Kidney tubule cell (primary cell): ENCODE measurements at regions not wholly inside any gene's neighbourhood (a gene's known extent, or its start where the extent isn't known, plus 50 kb on each side); places are given as distances from the start of the nearest gene placed in this dataset.
A peak's percentile ranks its signal among the peaks of the same experiment; 100 is the strongest.
"Not testable (repeated sequence)": the region's sequence is repeated elsewhere in the genome, so short reads cannot be mapped to it uniquely, and the experiment has no call there.

Source experiments
- DNase-seq: peaks from one replicate; pipeline ENCODE4 v3.0.0-alpha.2; 2018; ENCODE audit warnings: low spot score

DNA sequence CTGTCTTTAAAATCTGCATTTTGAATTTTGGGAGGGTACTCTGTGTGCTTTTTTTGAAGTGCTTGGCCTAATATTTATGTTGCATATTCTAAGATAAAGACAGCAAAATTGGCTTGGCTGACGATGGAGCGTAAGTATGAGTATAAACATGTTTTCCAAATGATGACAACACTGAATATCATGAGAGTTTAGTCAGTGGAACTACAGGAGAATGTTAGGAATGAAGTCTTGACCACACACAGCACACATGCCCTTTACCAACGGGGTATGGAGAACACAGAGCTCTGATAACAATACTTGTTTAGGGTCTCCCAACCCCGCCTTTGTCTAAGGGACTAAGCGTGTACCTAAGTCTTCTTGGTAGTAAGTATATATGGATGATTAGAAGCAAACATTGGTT lies 253.9 kb upstream of the FZD8 start:
- peak; percentile 40 for DNase-seq

- DNase-seq, result no peak
Observed at GRCh38 chr10:35895331-35895730, 253.2 kb upstream of the FZD8 start.

DNA sequence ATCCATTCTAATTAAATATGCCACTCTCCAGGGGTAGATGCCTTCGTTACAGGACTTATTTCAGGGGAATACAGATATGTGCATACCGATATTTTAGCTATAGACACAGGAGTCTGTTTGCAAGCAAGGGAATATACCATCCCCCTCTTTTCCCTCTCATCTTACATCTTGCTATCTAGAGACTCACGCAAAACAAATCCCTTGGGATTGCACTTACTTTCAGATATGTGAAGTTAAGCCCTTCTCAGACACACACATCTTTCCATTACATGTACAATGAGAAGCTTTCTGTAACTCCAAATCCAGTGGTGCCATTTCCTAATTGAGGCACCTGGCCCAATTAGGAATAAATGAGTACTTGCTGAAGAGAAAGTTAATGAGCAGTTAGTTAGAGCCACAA lies 250.4 kb upstream of the FZD8 start:
- no peak for DNase-seq

DNA sequence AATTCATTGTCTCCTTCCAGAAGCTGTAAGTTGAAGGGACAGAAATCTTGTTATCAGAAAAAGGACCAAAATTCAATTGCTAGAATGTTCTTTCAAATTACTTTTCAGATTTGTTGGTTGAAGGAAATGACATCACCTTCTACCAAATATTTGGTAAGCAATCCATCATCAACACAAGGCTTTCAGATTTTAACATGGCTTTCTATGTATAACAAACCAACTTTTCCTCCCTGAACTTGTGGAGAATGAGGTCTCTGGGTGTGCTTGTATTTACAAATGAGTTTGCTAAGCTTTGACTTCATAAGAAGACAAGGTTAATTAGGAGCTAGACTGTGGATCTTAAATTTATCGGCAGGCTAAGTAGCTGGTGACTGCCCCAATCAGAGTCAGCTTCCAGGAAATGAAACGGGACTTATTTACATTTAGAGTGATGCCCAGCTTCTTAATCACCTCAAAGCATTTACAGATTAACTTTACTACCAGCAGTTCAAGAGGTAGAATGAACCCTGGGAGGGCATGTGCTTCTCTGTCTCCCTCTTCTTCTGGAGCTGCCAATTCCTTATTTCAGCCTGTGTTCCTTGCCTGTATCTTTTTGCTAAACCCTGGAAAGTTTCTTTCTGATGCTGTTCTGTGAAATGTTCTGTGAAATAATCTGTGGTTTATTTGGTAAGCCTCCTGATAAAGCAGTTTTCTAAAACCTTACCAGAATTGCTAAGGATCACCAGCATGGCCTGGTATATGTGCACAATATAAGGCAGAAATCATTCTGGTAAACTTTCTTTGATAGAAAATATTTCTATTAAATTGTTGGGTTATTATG lies 248.8 kb upstream of the FZD8 start:
- peak; percentile 69 for DNase-seq

- DNase-seq, result no peak
Observed at GRCh38 chr10:35889971-35890675, 248.0 kb upstream of the FZD8 start.

DNA sequence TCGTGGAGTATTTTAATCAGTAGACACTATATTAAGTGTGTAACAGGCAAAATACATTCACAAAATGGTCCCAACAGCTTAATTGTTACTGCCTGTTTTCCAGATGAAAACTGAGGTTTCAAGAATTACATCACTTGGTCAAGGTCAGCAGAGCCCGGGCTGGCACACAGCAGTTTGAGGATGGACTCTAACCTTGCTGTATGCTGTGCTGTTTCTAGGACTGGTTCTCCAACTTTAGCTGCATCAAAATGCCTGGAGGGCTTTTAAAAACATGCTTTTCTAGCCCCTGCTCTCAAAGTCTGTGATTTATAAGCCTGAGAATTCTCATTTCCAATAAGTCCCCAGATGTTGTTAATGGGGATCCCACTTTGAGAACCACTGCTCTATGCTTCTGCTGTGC lies 247.1 kb upstream of the FZD8 start:
- DNase-seq, result no peak

- no peak for DNase-seq
Observed at GRCh38 chr10:35888400-35888799, 246.3 kb upstream of the FZD8 start.

DNA sequence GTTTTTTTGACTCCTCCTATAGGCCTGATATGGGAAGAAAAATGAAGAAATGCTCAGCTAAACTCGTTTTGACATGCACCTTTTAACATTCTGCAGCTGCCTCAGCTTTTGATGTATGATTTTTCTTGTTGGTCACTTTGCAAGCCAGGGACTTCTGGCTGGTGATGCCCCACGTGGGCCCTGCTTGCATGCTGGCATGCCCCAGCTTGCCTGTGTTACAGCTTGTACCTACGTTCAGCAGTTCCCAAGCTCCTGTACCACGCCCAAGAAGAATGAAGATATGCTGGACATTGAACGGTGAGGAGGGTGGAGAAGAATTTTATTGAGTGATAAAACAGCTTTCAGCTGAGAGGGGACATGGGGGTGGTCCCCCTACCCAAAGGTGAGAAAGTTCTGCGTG lies 245.6 kb upstream of the FZD8 start:
- DNase-seq, result no peak

DNA sequence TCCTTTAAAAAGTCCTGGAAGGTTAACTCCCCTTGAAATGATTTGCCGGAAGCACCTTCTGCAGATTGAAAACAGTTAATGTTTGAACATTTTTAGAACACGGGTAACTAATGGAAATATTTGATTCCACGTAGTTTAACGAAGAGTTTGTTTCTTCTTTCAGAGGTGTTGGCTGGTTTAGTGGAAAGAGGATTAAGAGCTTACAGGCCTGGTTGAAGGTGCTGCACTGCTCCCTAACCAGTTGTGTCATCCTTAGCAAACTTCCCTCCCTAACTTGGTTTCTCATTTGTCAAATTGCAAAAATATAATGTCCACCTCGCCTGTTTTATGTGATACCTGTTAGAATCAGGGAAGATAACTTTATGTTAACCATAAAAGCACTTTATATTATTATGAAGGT lies 243.0 kb upstream of the FZD8 start:
- DNase-seq, result no peak

DNA sequence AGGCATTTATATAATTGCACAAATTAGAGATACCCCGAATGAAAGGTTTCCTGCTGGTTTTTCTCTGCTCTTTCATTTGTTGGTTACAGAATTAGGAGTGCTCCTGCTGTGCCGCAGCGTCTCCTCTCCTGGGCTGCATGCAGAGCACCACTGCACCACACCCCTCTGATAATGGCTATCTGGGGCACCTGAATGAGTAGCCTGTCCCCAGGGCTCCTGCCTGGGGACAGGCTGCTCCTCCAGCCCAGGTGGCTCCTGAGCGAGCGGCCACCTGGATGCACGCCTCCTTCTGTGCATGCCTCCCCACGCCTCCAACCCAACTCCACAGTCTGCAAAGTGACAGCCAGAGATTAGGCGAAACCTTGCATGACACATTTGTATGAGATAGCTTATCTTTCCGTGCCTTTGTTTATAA lies 242.6 kb upstream of the FZD8 start:
- no peak for DNase-seq

DNA sequence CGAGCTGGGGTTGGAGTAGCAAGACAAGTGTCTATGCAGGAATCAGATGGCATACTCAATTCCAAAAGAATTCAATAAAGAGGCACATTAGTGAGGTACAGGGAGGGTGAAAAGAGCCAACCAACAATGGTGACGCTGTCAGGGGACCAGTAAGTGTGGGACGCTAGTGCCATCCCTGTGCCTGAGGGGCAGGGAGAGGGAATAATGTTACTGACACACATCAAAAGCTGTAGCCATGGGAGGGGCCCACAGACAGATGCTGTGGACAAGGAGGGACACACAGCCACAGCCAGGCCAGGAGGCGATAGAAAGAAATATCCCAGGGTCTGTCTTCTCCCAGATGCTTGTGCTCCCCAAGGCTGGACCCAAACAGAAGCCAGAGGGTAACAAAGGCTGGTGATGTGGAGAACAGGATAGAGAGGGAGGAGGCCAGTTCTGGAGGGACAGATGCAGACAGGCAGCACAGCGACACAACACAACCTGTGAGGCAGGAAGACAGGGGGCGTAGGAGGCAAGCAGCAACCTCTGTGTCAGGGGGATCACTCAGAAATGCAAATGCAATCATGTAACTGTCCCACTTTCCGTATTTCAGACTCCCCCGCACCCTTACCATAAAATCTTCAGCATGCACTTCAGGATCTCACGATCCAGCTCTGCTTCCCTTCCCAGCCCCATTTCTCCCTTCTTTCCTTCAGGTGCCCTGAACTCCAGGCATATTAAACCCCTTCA lies 240.5 kb upstream of the FZD8 start:
- no peak for DNase-seq

DNA sequence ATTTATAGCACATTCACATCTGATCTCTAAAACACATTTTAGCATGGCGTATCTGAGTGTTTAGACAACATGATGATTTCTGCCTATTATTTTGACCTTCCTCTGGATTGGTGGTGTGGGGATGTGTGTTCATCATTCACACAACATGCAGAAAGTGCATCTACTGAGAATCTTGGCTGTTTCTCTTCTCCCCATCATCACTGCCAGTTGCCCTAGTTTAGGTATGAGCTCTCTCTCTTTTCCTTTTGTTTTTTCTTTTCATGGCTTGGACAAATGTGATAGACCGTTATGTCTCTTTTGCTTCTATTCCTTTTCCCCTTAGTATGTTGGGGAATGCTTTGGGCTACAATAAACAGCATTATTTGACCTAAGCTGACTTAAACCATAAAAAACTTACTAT lies 239.2 kb upstream of the FZD8 start:
- DNase-seq, result no peak

DNA sequence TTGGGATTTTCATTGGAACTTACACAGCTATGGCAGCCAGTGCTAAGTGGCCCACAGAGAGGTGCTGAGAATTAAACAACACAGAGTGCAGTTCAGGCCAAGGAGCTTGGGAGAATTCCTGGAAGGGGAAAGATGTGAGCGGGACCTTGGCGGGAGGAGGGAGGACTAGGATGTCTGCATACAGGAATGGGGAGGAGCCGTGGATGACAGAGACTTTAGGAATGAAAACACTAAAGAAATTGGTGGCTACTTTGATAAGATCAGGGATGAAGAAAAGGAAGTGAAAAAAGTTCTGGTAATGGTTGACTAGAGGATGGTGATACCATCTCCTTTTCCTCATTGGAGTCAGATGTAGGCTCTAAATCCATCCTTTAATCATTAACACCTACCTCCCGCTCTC lies 234.2 kb upstream of the FZD8 start:
- peak; percentile 96 for DNase-seq

GRCh38 chr10:35875016-35875676 lies 233.1 kb upstream of the FZD8 start:
- DNase-seq, result peak; percentile 62

DNA sequence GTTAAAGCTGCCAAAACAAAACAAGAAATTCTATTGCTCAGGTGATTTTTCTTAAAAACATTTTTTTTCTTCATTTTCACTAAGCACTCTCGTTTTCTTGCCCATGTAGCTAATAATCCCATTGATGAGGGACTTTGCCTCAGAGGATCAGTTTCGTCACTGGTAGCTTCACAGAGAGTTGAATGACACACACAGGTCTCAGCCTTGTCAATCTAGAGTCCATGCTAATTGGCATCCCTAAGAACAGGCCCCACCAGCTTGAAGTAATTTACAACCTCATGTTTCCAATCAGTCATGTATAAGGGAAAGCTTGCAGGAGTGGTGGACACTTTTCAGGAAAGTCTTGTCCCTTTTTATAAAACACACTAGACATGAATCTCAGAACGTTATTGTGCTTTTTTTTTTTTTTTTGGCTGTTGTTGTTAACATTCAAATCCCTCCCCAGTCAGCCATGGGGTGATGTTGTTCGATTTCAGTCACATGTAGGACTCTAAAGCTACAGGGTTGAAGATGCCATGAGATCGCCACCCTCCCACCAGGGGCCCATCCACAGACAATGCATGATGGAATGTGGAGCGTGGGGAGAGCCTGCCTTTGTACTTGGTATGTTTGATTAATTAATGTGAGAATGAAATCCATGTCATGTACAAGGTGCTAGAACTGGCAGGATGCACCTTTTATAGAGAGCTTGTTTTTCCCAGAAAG lies 232.4 kb upstream of the FZD8 start:
- no peak for DNase-seq

DNA sequence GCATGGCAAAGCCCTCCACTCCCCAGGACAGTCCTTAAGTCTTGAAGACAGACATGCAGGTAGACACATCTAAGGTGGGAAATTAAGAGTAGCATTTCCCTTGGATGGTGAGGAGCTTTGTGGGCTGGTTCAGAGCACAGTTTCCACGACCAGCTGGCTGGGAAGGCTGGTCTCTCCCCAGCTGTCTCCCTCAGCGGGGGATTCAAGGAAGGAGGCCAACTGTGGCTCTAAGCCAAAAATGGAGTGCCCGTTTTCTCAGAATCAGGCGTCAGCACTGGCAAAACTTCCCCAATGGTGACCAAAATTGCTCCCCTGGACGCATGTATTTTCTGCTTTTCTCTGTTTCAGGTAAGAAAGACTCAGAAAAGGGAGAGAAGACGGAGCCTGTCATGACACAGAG lies 230.6 kb upstream of the FZD8 start:
- DNase-seq, result no peak

DNA sequence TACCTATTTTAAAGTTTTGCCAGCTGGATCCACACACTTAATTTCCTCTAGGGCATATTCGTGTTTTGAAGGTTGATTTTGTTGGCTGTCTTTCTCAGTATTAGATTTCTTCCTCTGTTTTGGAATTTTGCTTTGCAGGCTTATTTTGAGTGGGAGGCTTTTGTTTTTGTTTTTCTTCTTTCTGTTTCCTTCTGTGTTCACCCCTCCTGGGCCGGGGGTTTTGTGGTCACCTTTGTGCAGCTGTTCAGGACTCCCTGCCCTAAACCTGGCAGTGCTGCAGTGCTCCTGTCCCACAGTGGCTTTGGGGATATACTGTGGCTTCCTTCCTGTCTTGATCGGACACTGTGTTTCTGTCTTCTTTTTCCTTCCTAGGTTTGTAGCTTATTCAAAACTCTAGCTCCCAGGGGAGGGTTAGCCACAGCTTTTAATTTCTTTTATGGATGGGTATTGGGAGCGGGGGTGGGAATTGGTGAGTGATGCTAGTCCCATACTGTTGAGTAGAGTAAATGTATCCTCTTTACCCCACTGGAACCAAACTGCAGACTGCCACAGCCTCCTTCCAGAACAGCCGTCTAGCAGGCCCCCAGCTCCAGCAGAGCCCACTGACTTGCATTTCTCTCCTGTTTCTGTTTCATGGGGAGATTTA lies 228.7 kb upstream of the FZD8 start:
- no peak for DNase-seq

GRCh38 chr10:35858676-35859283 lies 216.7 kb upstream of the FZD8 start:
- not testable (repeated sequence) for DNase-seq

DNA sequence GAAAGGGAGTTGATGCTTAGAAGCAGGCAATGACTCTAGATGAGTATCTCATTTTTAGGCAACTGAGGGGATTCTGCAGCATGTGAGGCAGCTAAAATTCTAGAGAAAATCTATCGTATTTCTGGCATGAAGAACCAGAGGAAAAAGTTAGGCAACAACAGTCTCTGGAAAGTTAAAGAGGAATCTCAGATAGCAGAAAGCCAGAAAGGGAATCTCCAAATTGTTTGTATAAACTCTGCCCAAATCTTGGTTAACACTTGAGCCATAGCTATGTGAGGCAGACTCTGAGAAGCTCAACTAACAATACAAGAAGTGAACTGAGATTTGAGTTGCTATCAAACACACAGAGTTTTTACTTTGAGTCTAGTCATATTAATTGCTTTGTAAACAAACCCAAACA lies 215.8 kb upstream of the FZD8 start:
- DNase-seq, result no peak

GRCh38 chr10:35855155-35855947 lies 213.3 kb upstream of the FZD8 start:
- no peak for DNase-seq
